Non-pigmented ciliary epithelial cell (primary cell): ENCODE measurements at regions not wholly inside any gene's neighbourhood (a gene's known extent, or its start where the extent isn't known, plus 50 kb on each side); places are given as distances from the start of the nearest gene placed in this dataset.

Experiments
- DNase-seq: peaks from one replicate; pipeline ENCODE4 v3.0.0-alpha.2; 2010; ENCODE audit warnings: low read depth

DNA sequence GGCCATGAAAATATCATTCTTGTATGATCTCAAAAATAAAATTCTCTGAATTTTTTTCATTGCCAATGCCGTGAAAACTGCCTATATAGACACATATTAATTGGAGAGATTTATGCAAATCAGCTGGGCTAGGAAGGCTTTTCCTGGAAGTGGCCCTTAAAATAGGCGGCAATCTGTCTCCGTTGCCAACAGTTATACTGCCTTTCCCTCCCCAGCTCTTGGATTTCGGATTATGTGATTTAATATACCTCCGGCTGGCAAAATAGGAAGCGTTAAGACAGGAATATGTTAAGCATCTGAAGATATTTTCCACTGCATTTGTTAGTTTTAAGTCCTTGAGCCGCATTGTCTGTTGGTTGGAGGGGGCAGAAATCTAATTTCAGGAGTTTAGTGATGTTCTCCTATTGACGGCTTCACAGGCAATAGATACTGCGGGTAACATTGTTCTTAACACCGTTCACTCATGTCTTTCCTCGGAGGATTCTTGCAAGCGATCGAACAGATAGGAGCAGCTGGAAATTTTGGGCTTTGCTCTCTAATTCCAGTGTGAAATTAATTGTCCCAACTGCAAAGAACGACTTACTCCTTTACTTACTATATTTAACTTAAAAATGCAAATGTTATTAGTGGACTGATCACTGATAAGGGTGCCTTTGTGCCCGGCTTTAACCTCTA lies 113.3 kb downstream of the LINC00237 start:
- no peak for DNase-seq

DNA sequence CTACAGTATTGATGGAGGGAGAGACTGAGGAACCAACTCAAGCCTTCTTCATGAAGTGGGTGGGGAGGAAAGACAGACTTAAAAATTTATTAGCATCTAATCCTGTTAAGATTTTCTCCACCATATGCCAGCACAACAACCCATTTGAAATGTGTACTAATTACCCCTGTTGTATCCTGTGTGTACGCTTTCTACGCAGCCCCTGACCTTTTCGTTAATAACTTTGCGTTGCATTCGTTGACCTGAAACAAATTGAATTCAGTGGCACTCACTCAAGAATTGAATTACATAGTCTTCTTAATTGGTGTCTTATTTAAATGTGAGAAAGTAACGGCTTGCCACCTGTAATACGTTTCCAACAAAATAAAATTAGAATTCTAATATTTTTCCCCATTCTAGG lies 113.9 kb downstream of the LINC00237 start:
- DNase-seq, result no peak

DNA sequence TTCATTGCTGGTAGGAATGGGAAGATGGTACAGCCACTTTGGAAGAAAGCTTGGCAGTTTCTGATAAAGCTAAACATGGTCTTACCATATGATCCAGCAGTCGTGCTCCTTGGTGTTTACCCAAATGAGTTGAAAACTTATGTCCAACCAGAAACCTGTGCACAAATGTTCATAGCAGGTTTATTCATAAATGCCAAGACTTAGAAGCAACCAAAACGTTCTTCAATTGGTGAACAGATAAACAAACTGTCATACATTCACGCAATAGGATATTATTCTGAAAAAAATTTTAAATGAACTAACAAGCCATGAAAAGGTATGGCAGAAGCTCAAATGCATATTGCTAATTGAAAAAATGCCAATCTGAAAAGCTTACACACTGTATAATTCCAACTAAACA lies 117.1 kb downstream of the LINC00237 start:
- no peak for DNase-seq

GRCh38 chr20:20979934-20980333 lies 126.2 kb downstream of the LINC00237 start:
- DNase-seq, result no peak

GRCh38 chr20:20977786-20978185 lies 128.4 kb downstream of the LINC00237 start:
- DNase-seq, result no peak

DNA sequence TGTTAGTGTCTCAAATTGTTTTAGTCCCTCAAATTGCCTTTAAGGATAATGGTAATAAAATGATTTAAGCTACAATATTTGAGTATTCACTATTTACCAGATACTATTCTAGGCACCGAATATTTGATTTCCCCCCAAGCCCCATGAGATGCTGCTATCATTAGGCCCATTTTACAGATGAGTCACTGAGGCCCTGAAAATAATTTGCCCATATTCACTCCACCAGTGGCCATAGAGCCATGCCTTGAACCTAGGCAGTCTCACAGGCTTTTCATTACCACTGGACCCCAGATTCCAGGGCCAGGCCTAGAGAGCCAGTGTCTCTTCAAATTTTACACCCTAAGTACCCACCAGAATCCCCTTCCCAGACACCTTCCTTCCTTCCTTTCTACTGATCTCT lies 133.7 kb downstream of the LINC00237 start:
- DNase-seq, result no peak

- DNase-seq, result no peak
These were observed 134.3 kb downstream of the LINC00237 start for GRCh38 chr20:20971810-20972209.

DNA sequence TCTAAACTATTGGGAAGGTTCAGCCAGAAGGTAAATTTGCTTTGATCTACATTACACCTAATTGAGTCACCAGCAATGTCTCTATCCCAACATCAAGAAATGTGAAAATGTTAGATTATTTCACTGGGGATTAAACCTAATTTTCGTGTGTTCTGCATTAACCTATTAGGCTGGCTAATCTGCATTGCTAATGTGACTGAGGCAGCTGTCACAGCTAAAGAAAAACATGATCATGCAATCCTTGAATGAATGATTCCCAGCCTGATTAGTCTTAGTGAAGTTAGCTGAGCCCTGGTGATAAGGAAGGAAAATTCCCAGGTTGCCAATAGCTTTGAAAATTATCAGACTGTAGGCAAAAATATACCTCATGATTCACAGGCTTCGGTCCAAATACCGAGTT lies 135.3 kb downstream of the LINC00237 start:
- DNase-seq, result no peak

- DNase-seq, result no peak
These were observed 136.4 kb downstream of the LINC00237 start for GRCh38 chr20:20969701-20970280.

DNA sequence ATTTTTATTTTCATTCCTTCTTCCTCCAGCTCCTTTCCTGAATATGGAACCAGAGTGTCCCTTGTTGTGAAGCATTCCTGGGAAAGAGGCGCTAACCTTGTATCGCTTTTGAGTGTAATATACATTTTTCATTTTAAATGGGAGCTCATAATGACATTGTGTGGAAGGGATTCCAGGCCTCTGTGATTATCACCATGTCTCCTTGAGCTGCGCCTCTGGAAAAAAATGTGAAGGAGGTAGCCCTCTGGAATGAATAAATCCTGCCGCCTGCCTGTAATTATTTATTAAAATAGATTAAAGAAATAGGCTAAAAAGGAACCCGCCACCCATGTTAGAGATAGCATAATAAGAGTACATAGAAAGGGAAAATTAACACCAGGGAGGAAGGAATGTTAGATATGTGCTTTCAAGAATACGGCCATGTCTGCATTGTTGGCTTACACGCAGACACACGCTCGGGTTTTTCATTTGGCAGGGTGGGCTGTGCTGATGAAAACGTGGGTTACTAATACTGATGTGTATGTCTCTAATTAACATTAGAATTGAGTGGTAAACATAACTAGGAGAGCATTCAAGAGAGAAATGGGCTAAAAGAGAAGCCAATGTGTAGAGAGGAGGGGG lies 138.5 kb downstream of the LINC00237 start:
- DNase-seq, result no peak

- DNase-seq, result no peak
These were observed 140.0 kb downstream of the LINC00237 start for GRCh38 chr20:20966171-20966570.

GRCh38 chr20:20959031-20959755 lies 147.0 kb downstream of the LINC00237 start:
- no peak for DNase-seq

DNA sequence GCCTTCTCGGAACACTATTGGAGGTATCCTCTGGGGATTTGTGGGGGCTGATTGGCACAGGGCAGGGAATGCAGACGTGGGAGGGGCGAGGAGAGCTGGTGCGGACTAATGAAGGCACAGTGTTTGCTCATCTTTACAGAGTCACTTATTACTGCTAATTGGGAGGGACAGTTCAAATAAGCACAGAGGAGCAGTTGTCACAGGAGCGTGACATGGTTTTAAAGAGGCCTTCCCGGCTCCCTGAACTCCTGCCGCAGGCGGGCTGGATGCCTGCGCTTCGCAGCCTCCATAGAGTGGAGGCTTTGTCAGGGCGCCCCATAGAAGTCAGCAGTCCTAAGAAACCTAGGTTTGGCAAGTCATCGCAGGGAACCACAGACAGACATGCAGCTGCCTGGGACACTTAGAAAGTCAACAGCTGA lies 149.6 kb downstream of the LINC00237 start:
- DNase-seq, result no peak

- no peak for DNase-seq
These were observed 150.3 kb downstream of the LINC00237 start for GRCh38 chr20:20955892-20956291.

DNA sequence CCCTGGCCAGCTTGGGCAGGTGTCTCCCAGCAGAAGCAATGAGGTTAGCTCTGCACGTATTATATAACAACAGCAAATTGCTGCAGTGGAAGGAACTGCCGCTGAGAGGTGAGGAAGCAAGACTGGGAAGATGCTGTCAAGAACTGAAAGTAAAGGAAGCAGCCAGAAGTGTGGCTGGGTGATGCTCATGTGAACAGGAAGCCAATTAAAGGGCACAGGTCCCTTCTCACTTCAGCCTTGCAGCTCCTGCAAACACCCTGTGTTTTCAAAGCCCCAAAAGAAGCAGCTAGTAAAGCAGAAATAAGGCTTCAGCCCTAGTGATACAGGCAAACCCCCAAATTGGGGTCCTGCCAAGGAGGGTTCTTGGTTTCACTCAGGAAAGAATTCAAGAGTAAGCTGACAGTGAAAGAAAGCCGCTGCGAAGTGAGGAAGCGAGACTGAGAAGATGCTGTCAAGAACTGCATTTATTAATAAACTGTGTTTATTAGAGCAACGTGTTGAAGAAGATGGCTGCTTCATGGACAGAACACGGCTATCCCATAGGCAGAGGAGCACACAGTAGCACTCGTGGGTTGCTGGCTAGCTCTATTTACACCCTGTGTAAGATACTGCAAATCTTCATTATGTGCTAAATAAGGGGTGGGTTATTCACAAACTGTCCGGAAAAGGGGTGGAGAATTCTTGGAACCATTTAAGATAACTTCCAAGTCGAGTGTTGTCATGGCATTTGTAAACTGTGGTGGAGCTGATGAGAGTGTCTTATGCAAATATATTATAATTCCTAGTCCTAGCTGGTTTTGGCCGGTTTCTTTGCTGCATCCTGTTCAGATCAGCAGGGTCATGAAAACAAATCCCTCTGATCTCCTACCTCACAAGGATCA lies 152.2 kb downstream of the LINC00237 start:
- no peak for DNase-seq

- no peak for DNase-seq
These were observed 155.5 kb downstream of the LINC00237 start for GRCh38 chr20:20950620-20951019.

GRCh38 chr20:20946122-20946759 lies 159.9 kb downstream of the LINC00237 start:
- no peak for DNase-seq

GRCh38 chr20:20941468-20941889 lies 164.7 kb downstream of the LINC00237 start:
- DNase-seq, result no peak

DNA sequence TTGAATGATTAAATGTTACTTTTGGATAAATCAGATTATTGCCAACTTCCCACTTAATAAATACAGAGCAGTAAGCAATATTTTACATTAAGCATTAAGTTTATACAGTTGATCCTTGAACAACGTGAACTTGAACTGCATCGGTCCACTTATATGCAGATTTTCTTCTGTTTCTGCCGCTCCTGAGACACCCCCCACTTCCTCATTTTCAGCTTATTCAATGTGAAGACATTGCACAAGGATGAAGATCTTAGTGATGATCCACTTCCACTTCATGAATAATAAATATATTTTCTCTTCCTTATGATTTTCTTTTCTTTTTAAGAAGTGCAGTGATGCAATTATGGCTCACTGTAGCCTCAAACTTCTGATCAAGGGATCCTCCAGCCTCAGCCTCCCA lies 167.2 kb downstream of the LINC00237 start:
- no peak for DNase-seq

- DNase-seq, result no peak
These were observed 167.6 kb downstream of the LINC00237 start for GRCh38 chr20:20938599-20938998.

DNA sequence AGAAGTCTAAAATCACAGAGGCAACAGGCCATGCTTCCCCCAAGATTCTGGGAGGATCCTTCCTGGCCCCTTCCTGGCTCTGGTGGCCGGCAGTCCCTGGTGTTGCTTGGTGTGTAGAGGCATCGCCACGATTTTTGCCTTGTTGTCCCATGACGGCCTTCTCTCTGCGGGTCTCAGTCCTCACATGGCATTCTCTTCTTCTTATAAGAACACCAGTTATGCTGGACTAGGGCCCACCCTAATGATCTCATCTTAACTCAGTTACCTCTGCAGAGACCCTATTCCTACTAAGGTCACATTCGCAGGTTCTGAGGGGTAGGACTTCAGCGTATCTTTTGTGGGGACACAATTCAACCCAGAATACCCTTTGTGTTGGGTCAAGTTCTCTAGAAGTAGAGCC lies 168.0 kb downstream of the LINC00237 start:
- DNase-seq, result no peak
